HG03108 (cell line): ENCODE measurements at regions not wholly inside any gene's neighbourhood (a gene's known extent, or its start where the extent isn't known, plus 50 kb on each side); places are given as distances from the start of the nearest gene placed in this dataset.

ENCODE experiments used
- ATAC-seq: cut with Tn5 transposase; IDR thresholded peaks from one replicate; pipeline ENCODE4 v1.9.1; 2021; ENCODE audit warnings: moderate library complexity; ENCODE audit not compliant: unreplicated experiment

DNA sequence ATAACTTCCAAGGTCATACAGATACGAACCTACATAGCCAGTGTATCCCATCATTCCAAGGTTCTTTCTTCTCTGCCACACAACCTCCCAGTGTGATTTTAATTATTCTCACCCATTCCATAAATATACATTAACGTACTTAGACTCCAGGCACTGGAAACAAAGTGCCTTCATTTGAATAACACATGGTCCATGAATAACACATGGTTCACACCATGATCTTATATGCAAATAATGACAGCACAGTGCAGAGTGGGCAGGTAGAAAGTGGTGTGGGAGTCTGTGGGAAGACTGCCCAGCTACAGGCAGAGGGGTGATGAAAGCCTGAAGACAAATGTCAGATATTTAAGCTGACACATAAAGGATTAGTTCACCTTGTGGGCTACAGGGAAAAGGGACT lies 425.2 kb downstream of the HACE1 start:
- no peak for ATAC-seq

DNA sequence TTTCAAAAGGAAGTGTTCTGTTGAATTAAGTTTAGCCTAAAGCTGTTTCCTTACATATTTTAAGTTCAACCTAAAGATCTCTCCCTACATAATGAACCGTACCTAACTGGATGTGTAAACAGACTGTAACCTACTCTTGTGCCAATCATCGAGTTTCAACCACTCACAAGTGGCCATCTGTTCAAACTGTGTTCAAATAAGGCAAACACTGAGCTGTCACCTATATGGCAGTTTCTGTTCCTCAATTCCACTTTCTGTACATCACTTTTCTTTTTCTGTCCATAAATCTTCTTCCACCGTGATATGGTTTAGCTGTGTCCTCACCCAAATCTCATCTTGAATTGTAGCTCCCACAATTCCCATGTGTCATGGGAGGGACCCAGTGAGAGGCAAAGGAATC lies 428.6 kb downstream of the HACE1 start:
- no peak for ATAC-seq

DNA sequence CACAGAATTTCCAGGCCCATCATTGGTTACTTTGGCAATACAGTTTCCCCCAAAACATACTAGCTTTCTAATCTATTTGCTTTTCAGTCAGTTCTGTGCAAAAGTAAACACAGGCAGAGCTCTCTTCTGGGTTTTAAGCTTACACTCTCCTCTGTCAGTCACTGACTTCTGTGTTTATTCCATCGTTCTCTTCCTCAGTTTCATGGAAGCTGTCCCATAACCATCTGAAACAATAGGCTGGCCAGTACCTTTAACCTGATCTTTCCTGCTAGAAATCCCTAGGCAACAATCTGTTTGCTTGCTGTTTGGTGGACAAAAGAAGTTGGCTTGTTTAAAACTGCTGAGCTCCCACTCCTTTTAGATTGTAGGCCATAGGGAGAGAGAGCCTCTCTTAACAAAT lies 431.5 kb downstream of the HACE1 start:
- ATAC-seq, result no peak

DNA sequence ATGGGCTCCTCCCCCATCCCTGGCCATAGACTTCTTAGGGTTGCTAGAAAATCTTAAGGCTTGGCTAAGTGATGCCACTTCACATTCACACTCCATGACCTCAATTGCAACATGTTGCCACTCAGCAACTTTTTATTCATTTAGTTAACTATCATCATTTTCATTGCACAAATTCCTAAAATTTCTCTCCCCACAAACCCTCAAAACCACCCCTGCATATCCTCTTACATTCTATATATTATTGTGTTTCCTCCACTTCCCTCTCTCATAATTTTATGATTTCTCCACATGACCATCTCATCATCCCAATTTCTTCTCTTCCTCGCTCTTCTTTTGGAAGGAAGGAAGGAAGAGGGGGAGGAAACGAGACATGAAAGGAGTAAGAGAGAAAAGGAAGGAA lies 436.0 kb downstream of the HACE1 start:
- ATAC-seq, result no peak

DNA sequence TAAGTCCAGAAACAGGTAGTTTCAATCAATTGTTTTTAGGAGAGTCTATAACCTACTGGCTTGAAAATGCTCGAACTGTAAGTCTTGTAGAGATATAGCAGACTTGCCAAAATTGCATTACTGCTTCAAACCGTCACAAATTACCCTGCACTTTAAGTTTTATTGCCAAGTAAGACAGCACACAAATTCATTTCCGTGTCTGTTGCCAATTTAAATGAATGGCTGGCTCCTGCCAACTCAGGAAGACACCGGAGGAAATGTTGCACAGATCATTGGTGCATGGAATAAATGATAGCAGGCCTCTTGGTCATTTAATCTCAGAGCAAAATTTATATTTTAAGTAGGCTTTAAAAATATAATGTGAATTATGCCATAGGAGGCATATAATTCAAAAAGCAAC lies 438.1 kb downstream of the HACE1 start:
- no peak for ATAC-seq

DNA sequence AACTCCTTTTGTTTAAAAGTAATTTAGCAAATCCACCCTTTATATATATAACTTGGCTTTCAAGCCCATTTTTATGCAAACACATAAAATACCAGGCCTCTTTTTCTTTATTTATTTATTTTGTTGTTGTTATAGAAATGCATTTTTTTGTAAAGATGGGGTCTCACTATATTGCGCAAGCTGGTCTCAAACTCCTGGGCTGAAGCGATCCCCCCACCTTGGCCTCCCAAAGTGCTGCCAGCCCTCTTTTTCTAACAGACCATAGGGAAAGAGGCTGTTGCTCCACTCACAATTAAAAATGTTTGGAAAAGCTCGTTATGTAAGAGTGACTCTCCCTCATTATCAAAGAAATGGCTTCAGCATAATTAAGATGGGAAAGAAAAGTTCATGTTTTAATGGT lies 440.9 kb downstream of the HACE1 start:
- ATAC-seq, result no peak

DNA sequence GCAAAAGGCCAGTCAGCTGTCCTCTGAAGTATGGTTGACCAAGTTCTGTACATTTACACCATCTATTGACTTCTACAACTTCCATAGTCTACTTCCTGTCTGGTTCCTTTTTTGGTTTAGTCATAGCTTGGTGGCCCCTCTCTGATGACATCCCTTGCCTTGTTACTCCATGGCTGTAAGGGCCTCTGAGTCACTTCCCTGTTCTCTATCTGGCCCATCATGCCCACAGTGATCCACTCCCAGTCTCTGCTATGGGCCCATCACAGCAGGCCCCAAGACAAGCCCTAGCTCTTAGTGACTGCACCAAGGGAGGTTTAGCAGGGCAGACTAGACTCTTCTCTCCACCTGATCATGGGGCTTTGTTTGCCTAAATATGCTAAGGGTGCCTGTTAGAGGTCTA lies 441.6 kb downstream of the HACE1 start:
- no peak for ATAC-seq

DNA sequence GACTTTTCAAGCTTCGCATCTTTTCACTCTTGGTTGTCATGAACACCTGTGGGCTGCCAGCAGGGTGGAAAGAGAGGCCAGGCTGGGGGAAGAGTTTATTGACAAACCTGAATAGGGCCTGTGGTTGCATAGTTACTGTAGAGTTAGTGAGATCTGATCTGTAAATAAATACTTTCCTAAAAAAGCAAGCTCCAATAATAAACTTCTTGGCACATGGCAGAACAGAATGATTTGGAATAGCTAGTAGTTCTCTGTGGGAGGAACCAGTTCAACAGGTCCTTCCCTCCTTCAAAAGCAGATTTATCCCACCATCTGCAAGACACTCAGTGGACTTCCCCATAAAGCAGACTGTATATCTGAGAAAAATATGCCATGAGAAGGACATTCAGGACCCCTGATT lies 445.0 kb downstream of the HACE1 start:
- no peak for ATAC-seq

DNA sequence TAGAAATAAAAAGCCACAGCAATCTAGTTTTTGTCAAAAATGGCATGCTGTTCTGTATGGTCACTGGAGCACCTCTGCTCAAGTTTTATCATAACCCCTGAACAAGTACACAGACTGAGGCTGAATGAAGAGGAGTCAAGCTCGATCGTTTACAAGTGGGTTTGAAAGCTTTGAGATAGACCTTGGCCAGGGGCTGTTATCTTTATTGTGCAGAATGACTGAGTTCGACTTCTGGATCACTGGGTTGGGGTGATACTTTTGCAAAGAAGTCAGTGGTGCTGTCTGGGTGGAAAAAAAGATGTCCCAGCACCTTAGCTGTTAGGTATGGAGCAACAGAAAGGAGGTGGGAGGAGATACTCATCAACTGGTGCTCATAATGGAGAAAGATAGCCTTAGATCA lies 446.0 kb downstream of the HACE1 start:
- no peak for ATAC-seq

DNA sequence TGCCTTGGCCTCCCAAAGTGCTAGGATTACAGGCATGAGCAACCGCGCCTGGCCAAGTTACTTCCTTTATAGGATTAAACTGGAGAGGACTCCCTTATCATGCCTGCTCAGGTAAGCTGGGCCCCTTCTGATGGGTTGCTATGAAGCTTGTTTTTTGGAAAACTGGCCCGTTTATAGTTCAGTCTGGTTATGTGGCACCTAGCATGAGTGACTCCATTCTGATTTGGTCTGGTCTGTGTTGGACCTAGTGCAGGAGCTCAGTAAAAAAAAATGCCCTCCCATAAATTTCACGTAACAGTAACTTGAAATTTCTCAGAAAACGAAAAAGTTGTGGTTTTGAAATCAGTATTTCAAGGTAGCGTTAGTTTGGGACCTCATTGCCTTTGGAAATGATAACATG lies 448.4 kb downstream of the HACE1 start:
- no peak for ATAC-seq

DNA sequence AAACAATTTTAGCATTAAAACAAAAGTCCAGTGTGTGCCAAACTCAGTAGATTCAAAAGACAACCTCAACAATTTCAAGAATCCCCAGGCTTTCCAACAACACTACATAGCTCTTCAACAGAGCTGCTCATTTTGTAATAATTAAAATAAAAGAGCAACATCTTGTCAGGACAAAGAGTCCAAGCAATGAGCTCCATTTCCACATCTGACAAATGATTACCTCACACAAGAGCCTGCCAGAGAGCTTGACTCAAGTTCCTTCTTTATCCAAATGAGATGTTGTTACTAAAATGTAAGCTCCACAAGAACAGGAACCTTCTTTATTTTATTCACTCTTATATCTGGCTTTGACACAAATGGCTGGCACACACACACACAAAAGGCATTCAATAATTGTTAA lies 449.8 kb downstream of the HACE1 start:
- no peak for ATAC-seq

DNA sequence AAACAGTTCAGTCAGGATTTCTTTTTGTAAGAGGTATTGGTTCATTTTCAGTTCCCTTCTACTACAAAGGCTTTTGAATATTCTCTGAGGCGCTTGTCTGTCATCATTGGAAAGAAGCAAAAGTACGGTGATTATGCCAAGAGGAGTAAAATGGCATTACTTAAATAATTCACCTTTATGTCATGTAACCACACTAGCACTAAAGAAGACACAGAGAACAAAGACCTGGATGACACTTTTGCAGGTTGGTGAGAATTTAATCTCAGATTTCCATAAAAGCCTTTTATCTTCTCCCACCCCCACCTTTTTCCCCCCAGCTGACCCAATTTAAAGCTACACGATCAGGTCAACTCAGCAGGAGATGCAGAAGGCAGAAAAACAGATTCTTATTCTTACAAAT lies 451.8 kb downstream of the HACE1 start:
- ATAC-seq, result no peak

DNA sequence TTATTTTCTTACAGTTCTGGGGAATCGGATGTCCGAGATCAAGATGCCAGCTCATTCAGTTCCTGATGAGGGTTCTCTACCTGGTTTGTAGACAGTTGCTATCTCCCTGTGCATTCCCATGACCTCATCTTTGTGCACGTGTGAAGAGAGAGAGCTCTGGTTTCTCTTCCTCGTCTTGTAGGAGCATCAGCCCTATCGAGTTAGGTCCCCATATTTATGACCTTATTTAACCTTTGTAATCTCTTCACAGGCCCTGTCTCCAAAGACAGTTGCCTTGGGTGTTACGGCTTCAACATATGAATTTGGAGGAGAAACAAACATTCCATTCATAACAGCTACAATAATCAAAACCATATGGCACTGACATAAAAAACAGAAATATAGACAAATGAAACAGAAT lies 455.3 kb downstream of the HACE1 start:
- ATAC-seq, result no peak

DNA sequence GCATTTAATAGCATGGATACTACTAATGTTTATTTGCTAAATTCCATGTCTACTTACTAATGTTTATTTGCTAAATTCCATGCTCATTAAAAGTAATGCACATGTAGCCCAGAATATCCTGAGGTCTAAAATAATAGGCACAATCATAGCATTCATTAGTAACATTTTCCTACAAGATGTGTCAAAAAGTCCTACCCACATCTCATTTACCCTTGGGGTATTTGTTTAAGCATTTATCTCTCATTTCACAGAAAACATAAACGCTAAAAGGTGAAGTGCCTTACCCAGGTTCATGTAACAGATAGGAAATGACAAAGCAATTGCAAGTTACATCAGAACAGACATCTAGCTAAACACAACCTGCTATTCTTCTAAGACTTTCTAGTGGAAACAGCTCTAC lies 457.1 kb downstream of the HACE1 start:
- ATAC-seq, result no peak

DNA sequence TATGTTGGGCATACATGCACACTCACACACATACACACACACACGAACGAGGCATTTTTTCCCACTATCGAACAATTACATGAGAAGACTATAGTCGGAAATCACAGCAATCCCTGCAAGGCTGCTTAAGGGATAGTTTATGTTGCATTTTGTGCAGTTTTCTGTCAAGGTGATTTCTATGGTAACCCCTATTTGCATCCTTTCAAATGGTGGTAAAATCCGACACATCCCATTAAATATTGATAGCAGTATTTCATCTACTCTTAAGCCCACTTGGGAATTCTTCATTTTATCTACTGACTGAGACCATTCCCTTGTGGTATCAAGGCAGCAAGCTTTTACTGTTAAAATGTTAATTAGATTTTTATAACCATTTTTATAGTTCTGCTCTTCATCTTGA lies 457.8 kb downstream of the HACE1 start:
- no peak for ATAC-seq

DNA sequence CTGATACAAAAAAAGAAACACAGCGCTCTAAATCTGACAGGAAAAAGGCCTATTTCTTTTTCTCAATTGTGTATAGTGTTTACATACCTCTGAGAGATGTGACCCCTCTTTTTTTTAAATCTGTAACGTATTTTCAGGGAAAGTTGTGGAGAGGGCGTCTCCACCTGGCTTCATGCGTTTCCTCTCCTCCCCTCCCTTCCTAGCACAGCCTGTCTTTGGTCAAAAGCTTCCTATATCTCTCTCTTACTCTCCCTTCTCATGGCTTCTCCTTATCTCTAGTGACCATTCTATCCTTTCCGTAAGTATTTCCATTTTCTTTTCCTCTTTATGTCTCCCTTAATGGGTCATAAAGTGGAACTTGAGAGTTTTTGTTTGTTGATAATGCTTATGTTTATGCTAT lies 458.9 kb downstream of the HACE1 start:
- no peak for ATAC-seq

DNA sequence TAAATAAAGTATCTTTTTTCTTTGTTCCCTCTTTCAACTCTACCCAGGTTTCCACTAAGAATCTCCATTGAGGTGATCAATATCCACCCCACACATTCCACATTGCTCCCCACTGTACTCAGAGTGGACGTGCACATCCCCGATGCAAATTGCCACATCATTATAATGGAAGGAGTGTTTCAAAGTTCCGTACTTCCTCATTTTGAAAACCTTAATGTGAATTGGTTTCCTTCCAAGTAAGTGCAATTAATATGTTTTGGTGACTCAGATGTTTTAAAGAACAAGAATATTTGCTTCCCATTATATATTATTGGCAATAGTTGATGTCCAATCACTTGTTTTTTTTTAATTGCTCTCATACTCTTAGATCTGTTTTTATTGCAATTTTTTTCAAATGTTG lies 463.6 kb downstream of the HACE1 start:
- ATAC-seq, result no peak

DNA sequence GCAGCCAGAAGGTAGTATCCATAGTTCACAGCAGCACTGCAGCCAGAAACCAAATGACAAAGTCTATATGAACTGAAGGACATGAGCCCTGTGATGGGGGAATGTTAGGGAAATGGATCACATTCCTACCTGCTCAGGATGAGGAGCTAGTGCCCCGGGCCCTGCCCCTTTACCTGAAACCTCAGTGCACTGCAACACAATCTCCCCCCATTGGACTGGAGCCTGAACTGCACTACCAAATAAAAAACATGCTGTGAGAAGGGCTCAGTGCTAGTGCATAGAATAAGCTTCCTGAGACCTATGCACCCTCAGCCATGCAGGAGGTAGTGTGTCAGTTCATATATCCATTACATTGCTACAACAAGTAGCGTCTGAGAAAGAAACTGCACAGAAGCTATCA lies 477.8 kb downstream of the HACE1 start:
- no peak for ATAC-seq

DNA sequence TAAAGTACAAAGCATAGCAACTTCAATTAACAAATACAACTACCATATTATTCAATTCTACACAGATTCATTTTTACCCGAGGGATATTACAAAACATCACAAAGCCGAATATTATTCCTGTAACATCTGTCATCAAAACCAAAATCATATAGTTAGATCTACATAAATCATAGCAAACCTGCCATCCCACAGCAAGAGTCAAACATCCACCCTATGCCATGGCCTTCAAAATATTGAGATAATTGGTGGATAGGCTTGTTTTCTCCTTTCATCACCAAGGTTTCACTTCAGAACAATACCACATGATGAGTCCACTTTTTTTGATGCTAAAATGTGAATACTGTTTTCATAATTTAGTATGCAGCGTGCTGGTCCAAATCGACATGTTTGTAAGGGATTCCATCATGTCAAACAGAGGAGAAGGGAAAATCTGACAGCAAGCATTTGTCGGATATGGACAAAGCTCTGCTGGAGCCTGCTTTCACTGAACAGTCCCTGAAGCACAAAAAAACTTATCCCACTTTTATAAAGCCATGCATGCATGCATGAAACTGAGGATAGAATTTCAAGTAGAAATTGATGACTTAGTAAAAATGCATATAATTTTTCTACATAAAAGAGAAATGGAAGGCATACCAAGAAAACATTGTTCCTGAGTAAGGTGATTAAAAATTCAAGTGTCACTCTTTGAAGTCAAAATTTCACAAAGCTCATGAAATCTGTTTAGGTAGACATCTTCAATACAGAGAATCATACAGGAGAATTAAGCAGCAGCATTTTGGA lies 494.1 kb downstream of the HACE1 start:
- no peak for ATAC-seq

DNA sequence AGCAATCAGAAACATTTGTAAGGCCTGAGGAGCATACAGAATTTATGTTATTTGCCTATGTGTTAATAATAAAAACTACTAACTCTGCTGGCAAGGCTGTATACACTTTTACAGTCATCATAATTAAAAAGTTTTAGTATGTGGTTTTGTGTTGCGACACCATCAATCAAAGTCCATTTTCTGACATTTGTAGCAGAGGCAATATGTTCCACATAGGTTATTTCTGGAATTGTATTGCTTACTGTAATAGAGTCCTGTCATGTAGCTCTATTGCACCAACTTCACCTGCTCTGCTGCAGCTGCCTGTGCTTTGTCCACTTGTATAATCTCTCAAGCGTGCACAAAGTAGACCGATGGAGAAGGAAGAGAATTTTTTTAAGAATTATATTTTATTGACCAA lies 501.8 kb downstream of the HACE1 start:
- ATAC-seq, result no peak

DNA sequence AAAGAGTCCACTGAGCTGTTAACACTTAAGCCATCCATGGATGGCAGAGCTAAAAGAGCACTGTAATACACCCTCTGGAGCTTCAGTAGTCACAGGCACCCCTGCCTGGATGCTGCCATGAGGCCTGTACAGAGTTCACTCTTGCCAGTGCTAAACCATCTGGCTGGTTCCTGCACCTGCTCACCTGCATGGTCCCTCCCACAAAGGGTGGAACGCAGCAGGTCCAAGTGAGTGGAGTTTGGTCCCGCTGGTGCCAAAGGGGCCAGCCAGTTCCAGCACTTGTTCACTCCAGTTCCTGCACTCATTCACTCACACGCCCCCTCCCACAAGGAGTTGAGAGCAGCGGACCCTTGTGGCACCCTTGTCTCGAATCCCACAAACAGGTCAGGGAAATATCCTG lies 503.5 kb downstream of the HACE1 start:
- ATAC-seq, result no peak

DNA sequence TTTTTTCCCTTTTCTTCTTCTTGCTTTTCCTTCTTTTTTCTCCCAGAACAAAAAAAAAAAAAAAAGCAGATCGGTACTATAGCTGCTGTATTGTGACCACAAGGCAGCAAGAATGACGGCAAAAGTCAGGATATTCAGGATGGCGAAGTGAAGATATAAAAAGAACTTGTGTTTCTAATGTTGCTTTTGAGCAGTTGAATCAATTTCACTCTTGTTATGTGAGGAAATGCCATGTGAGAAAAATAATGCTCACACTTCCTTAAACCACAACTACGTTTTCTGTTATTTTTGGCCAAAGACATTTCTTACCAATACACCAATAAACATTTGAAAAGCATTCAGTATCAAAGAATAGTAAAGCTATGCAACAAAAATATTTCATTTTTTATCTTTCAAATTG lies 510.5 kb downstream of the HACE1 start:
- ATAC-seq, result no peak

DNA sequence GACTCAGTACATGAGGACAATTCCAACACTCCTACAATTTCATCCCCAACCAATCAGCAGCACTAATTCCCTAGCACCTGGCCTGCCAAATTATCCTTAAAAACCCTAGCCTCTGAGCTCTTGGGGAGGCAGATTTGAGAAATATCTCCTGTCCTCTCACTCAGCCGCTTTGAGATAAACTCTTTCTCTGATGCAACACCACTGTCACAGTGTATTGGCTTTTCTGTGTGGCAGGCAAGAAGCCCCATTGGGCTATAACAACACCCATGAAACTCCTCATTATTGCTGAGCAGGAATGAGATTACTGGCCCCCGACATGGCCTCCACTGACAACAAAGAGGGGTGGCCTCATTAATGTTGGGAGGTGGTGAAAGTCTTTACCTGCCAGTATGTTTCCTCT lies 515.5 kb downstream of the HACE1 start:
- no peak for ATAC-seq
